BJ (cell line): ENCODE measurements at regions not wholly inside any gene's neighbourhood (a gene's known extent, or its start where the extent isn't known, plus 50 kb on each side); places are given as distances from the start of the nearest gene placed in this dataset.

ENCODE experiments used
- CTCF ChIA-PET: fragments of 350-600 bp; formaldehyde crosslinking; extraction: SDS; loops from one replicate; lab custom pipeline; 2021; ENCODE audit warnings: antibody characterized with exemption, inconsistent platforms; lab: Yijun Ruan, JAX
- POLR2A ChIA-PET: fragments of 300-600 bp; sonication (Branson Sonifier 250); formaldehyde crosslinking; extraction: SDS; loops from one replicate; lab custom pipeline; 2021; ENCODE audit warnings: antibody characterized with exemption; lab: Charles Lee
- DNase-seq: peaks from one replicate; pipeline ENCODE4 v3.0.0-alpha.2; 2011; ENCODE audit warnings: low read depth
- H3K27me3 ChIP-seq: 2 replicates; pipeline ENCODE4 v1.6.0; 2011; ENCODE audit warnings: low read length; ENCODE audit not compliant: control insufficient read depth, insufficient read depth
- H3K36me3 ChIP-seq: 2 replicates; pipeline ENCODE4 v1.5.1; 2011; ENCODE audit warnings: low read length; ENCODE audit not compliant: control insufficient read depth, insufficient read depth
- H3K4me3 ChIP-seq: 2 replicates; pipeline ENCODE4 v1.5.1; 2011; ENCODE audit warnings: low read depth, mild to moderate bottlenecking, control low read depth, low read length
- CTCF ChIP-seq: IDR thresholded peaks from 2 replicates; pipeline ENCODE4 v1.5.1; 2011; ENCODE audit warnings: low read depth, mild to moderate bottlenecking, control low read depth, inconsistent platforms, low read length, moderate library complexity; ENCODE audit not compliant: insufficient read depth

DNA sequence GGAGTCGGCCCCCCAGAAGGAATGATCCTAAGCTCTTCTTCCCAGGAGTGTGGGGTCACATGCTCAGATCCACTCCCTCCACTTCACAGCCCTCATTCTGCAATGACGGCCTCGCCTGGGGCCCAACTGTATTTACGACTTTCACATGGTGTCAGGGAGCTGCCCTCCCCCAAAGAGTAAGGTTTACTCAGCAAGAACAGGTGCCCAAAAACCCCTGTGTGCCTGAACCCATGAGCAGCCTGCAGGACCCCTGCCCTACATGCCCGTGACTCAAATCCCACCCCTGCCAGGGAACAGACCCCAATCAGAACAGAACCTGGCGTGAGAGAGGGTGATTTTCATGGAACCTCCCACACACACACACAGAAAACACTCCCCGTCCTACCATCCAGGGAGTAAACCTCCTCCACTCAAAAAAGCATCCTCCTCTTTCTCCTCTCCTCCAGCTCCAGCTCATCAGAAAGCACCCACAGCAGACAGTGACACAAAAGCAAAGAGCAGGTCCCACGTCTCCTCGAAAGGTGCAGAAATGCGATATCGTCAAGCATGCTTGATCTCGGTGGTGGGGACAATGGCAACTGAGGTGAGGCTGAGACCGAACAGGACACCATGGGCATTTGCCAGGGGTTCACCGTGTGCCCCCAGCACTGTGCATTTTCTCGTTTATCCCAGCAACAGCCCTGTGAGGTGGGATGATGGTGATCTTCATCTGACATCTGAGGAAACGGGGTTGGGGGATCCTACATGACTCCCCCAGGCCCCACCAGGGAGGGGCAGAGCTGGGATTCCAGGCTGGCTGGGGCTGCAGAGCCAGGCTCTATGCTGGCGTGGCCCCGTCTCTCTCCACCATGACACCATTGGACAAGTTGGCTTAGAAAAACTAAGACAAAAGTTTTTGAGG is 397.9 kb downstream of the NPHP4 start:
- H3K27me3 ChIP-seq = no peaks in the 10 kb centered on the region
- no peak for DNase-seq
- no peak for TF ChIP-seq CTCF
- H3K4me3 ChIP-seq = no peak overlapping the region
- no peaks in the 10 kb centered on the region for H3K36me3 ChIP-seq
- POLR2A ChIA-PET = no interaction called here
- CTCF ChIA-PET = no interaction called here

DNA sequence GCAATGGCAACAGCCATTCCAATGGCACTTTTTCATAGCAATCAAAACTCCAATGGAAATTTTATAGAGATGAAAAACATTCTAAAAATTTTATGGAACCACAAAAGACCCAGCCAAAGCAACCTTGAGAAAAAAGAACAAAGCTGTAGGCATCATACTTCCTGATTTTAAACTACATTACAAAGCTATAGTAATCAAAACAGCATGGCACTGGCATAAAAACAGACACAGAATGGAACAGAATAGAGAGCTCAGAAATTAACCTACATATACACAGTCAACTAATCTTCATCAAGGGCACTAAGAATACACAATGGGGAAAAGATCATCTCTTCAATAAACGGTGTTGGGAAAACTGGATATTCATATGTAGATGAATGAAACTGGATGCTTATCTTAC is 401.5 kb downstream of the NPHP4 start:
- H3K4me3 ChIP-seq = no peak overlapping the region
- no peaks in the 10 kb centered on the region for H3K27me3 ChIP-seq
- H3K36me3 ChIP-seq = no peaks in the 10 kb centered on the region
- TF ChIP-seq CTCF = no peak
- no peak for DNase-seq
- ChIA-PET POLR2A (no interaction called here), CTCF (no interaction called here)

DNA sequence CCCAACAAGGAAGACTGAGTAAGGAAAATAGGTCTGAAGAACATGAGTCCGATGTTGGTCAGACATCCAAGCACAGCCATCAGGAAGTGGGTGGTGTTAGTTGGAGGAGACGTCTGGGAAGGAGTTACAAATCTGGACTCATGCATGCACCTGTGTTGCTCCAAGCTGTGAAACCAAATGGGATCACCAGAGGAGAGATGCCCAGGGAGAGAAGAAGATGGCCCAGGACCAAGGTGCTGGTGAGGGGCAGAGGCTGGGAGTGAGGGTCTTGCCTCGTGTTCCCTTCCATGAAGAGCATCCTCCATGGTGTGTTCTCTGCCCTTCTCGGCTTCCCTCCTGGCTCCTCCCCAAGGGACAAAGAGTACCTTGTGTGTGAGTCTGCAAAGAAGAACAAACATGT is 405.6 kb downstream of the NPHP4 start:
- POLR2A ChIA-PET = no interaction called here
- TF ChIP-seq CTCF = no peak
- Histone ChIP-seq H3K4me3 (no peak overlapping the region), H3K27me3 (no peaks in the 10 kb centered on the region), H3K36me3 (no peaks in the 10 kb centered on the region)
- CTCF ChIA-PET = no interaction called here
- no peak for DNase-seq

DNA sequence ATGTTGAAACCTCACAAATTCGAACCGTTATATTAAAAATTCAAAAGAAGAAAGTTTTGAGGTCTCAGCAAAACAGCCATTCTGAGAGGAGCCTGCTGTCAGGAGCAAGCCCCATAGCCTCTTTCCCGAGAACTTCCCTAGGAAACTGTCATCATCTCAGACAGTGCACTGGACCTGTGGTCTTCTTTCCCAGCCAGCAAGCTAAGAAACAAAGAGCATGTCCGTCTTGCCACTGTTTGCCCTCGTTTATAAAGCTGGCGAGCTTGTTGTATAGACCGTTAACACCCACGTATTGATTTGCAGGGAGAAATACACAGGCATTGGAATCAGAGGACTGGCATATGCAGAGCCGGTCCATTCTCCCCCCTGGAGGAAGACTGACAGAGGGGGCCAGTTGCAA is 407.0 kb downstream of the NPHP4 start:
- H3K4me3 ChIP-seq = no peak overlapping the region
- TF ChIP-seq CTCF = no peak
- CTCF ChIA-PET = no interaction called here
- DNase-seq = no peak
- H3K36me3 ChIP-seq = no peaks in the 10 kb centered on the region
- POLR2A ChIA-PET = no interaction called here
- no peaks in the 10 kb centered on the region for H3K27me3 ChIP-seq

DNA sequence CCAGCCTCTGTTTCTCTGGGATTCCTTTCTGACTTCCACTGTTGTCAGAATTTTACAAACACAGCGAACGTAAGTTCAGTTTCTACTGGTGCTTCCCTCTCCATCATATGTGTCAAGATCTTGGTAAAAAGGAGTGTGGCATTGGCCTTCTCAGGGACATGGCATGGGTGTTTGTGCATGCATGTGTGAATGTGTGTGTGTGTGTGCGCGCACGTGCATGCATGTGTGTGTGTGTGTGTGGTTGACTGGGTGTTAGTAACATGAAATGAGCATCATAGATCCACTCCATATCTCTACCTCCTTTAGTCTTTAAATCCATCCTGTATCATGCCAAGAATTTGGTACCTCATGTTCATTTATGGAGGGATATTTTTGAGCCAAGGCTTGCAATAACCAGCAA is 411.3 kb downstream of the NPHP4 start:
- CTCF ChIA-PET = no interaction called here
- H3K27me3 ChIP-seq = no peaks in the 10 kb centered on the region
- DNase-seq = no peak
- no peak overlapping the region for H3K4me3 ChIP-seq
- POLR2A ChIA-PET = no interaction called here
- no peaks in the 10 kb centered on the region for H3K36me3 ChIP-seq
- no peak for TF ChIP-seq CTCF
